ENCODE measurements at regions not wholly inside any gene's neighbourhood (a gene's known extent, or its start where the extent isn't known, plus 50 kb on each side); places are given as distances from the start of the nearest gene placed in this dataset.

- Histone ChIP-seq H3K4me1 (ENCODE audit: control insufficient read depth in 1 of 2, insufficient read depth in 2 of 2, low read length in 2 of 2) (peaks cover 3 to 4% of the 10 kb centered on the region in 2 experiments), H2AFZ (ENCODE audit: insufficient read depth, low read length, poor library complexity) (no peak overlapping the region), H4K8ac (ENCODE audit: low read depth, low read length) (no peak overlapping the region), H4K12ac (ENCODE audit: low read depth, low read length) (no peak overlapping the region), H3K79me2 (ENCODE audit: control insufficient read depth, insufficient read depth, low read length, poor library complexity) (no peaks in the 10 kb centered on the region), H4K91ac (ENCODE audit: low read depth, low read length) (no peak overlapping the region), H2BK12ac (ENCODE audit: low read length) (no peak overlapping the region), H3K14ac (ENCODE audit: low read length) (no peak overlapping the region), H3K27me3 (ENCODE audit: insufficient read depth, low read length) (no peaks in the 10 kb centered on the region), H3K4me3 (ENCODE audit: low read depth, low read length) (no peak overlapping the region), H2BK5ac (ENCODE audit: low read depth, low read length, poor library complexity) (no peak overlapping the region), H2BK120ac (ENCODE audit: insufficient read depth, low read length, poor library complexity) (no peak overlapping the region), H3K4me2 (ENCODE audit: low read length) (no peak overlapping the region), H3K9ac (ENCODE audit: low read length) (no peak overlapping the region), H3K23ac (ENCODE audit: low read length) (no peak overlapping the region), H2AK5ac (ENCODE audit: low read length) (no peak overlapping the region), H3K4ac (ENCODE audit: low read depth, low read length) (no peak overlapping the region), H3K9me3 (ENCODE audit: insufficient read depth, low read depth, low read length) (no peaks in the 10 kb centered on the region), H3K79me1 (ENCODE audit: low read length) (peaks cover 3% of the 10 kb centered on the region), H3K18ac (ENCODE audit: low read length) (no peak overlapping the region), H3K27ac (ENCODE audit: low read depth, low read length) (no peak overlapping the region), H3K36me3 (ENCODE audit: control insufficient read depth in 1 of 2, insufficient read depth in 2 of 2, low read length in 2 of 2) (no peaks in the 10 kb centered on the region)
- WGBS (ENCODE audit: extremely low coverage, insufficient coverage, insufficient read length), result no CpG with 5 or more reads among the region's 7 CpGs
- no peak for DNase-seq
Observed at GRCh38 chr11:95459291-95460042, 228.5 kb upstream of the SESN3 start.

GRCh38 chr11:95456714-95457491 is 225.9 kb upstream of the SESN3 start:
- Histone ChIP-seq H3K23ac (ENCODE audit: low read length) (no peak overlapping the region), H3K36me3 (ENCODE audit: control insufficient read depth in 1 of 2, insufficient read depth in 2 of 2, low read length in 2 of 2) (no peaks in the 10 kb centered on the region), H4K8ac (ENCODE audit: low read depth, low read length) (no peak overlapping the region), H4K12ac (ENCODE audit: low read depth, low read length) (no peak overlapping the region), H3K9ac (ENCODE audit: low read length) (no peak overlapping the region), H3K18ac (ENCODE audit: low read length) (no peak overlapping the region), H3K79me1 (ENCODE audit: low read length) (peaks cover 3% of the 10 kb centered on the region), H3K4ac (ENCODE audit: low read depth, low read length) (no peak overlapping the region), H3K79me2 (ENCODE audit: control insufficient read depth, insufficient read depth, low read length, poor library complexity) (no peaks in the 10 kb centered on the region), H3K14ac (ENCODE audit: low read length) (no peak overlapping the region), H3K9me3 (ENCODE audit: insufficient read depth, low read depth, low read length) (no peaks in the 10 kb centered on the region), H2BK12ac (ENCODE audit: low read length) (peak overlapping the region; percentile 42), H2BK5ac (ENCODE audit: low read depth, low read length, poor library complexity) (no peak overlapping the region), H3K27me3 (ENCODE audit: insufficient read depth, low read length) (no peaks in the 10 kb centered on the region), H2AK5ac (ENCODE audit: low read length) (no peak overlapping the region), H4K91ac (ENCODE audit: low read depth, low read length) (no peak overlapping the region), H2AFZ (ENCODE audit: insufficient read depth, low read length, poor library complexity) (no peak overlapping the region), H3K27ac (ENCODE audit: low read depth, low read length) (no peak overlapping the region), H3K4me2 (ENCODE audit: low read length) (no peak overlapping the region), H3K4me1 (ENCODE audit: control insufficient read depth in 1 of 2, insufficient read depth in 2 of 2, low read length in 2 of 2) (peaks cover 8 to 14% of the 10 kb centered on the region in 2 experiments), H2BK120ac (ENCODE audit: insufficient read depth, low read length, poor library complexity) (no peak overlapping the region), H3K4me3 (ENCODE audit: low read depth, low read length) (no peak overlapping the region)
- no CpG with 5 or more reads among the region's 7 CpGs for WGBS (ENCODE audit: extremely low coverage, insufficient coverage, insufficient read length)
- peak; percentile 76 to 84 for DNase-seq

- no peaks in the 10 kb centered on the region for H3K36me3 ChIP-seq (ENCODE audit: control insufficient read depth in 1 of 2, insufficient read depth in 2 of 2, low read length in 2 of 2)
- H2AK5ac ChIP-seq (ENCODE audit: low read length), result no peak overlapping the region
- no peaks in the 10 kb centered on the region for H3K27me3 ChIP-seq (ENCODE audit: insufficient read depth, low read length)
- no peaks in the 10 kb centered on the region for H3K9me3 ChIP-seq (ENCODE audit: insufficient read depth, low read depth, low read length)
- no peaks in the 10 kb centered on the region for H3K79me2 ChIP-seq (ENCODE audit: control insufficient read depth, insufficient read depth, low read length, poor library complexity)
- H3K4me1 ChIP-seq (ENCODE audit: control insufficient read depth in 1 of 2, insufficient read depth in 2 of 2, low read length in 2 of 2), result peaks cover 8 to 14% of the 10 kb centered on the region in 2 experiments
- DNase-seq, result no peak
- H2AFZ ChIP-seq (ENCODE audit: insufficient read depth, low read length, poor library complexity), result no peak overlapping the region
- no peak overlapping the region for H3K27ac ChIP-seq (ENCODE audit: low read depth, low read length)
- no peak overlapping the region for H4K8ac ChIP-seq (ENCODE audit: low read depth, low read length)
- no peak overlapping the region for H4K12ac ChIP-seq (ENCODE audit: low read depth, low read length)
- H3K79me1 ChIP-seq (ENCODE audit: low read length), result peaks cover 3% of the 10 kb centered on the region
- no peak overlapping the region for H3K9ac ChIP-seq (ENCODE audit: low read length)
- H2BK5ac ChIP-seq (ENCODE audit: low read depth, low read length, poor library complexity), result no peak overlapping the region
- no peak overlapping the region for H2BK12ac ChIP-seq (ENCODE audit: low read length)
- no CpG with 5 or more reads among the region's 6 CpGs for WGBS (ENCODE audit: extremely low coverage, insufficient coverage, insufficient read length)
- H4K91ac ChIP-seq (ENCODE audit: low read depth, low read length), result no peak overlapping the region
- no peak overlapping the region for H2BK120ac ChIP-seq (ENCODE audit: insufficient read depth, low read length, poor library complexity)
- H3K23ac ChIP-seq (ENCODE audit: low read length), result no peak overlapping the region
- no peak overlapping the region for H3K4me3 ChIP-seq (ENCODE audit: low read depth, low read length)
- H3K4ac ChIP-seq (ENCODE audit: low read depth, low read length), result no peak overlapping the region
- H3K14ac ChIP-seq (ENCODE audit: low read length), result no peak overlapping the region
- no peak overlapping the region for H3K4me2 ChIP-seq (ENCODE audit: low read length)
- no peak overlapping the region for H3K18ac ChIP-seq (ENCODE audit: low read length)
Observed at GRCh38 chr11:95455228-95455970, 224.4 kb upstream of the SESN3 start.

- H2BK12ac ChIP-seq (ENCODE audit: low read length), result no peak overlapping the region
- no peak overlapping the region for H2BK120ac ChIP-seq (ENCODE audit: insufficient read depth, low read length, poor library complexity)
- H3K9ac ChIP-seq (ENCODE audit: low read length), result no peak overlapping the region
- DNase-seq, result no peak
- H4K12ac ChIP-seq (ENCODE audit: low read depth, low read length), result no peak overlapping the region
- no peak overlapping the region for H3K18ac ChIP-seq (ENCODE audit: low read length)
- H3K9me3 ChIP-seq (ENCODE audit: insufficient read depth, low read depth, low read length), result no peaks in the 10 kb centered on the region
- peaks cover 8 to 15% of the 10 kb centered on the region in 2 experiments for H3K4me1 ChIP-seq (ENCODE audit: control insufficient read depth in 1 of 2, insufficient read depth in 2 of 2, low read length in 2 of 2)
- H2BK5ac ChIP-seq (ENCODE audit: low read depth, low read length, poor library complexity), result no peak overlapping the region
- H3K27me3 ChIP-seq (ENCODE audit: insufficient read depth, low read length), result no peaks in the 10 kb centered on the region
- no peak overlapping the region for H3K23ac ChIP-seq (ENCODE audit: low read length)
- peak overlapping the region; percentile 3 for H3K14ac ChIP-seq (ENCODE audit: low read length)
- H3K4me2 ChIP-seq (ENCODE audit: low read length), result no peak overlapping the region
- peaks cover 3% of the 10 kb centered on the region for H3K79me1 ChIP-seq (ENCODE audit: low read length)
- no peak overlapping the region for H2AK5ac ChIP-seq (ENCODE audit: low read length)
- peak overlapping the region; percentile 7 for H4K8ac ChIP-seq (ENCODE audit: low read depth, low read length)
- H3K36me3 ChIP-seq (ENCODE audit: control insufficient read depth in 1 of 2, insufficient read depth in 2 of 2, low read length in 2 of 2), result no peaks in the 10 kb centered on the region
- H3K27ac ChIP-seq (ENCODE audit: low read depth, low read length), result peak overlapping the region; percentile 13
- H3K79me2 ChIP-seq (ENCODE audit: control insufficient read depth, insufficient read depth, low read length, poor library complexity), result no peaks in the 10 kb centered on the region
- no peak overlapping the region for H2AFZ ChIP-seq (ENCODE audit: insufficient read depth, low read length, poor library complexity)
- H4K91ac ChIP-seq (ENCODE audit: low read depth, low read length), result peak overlapping the region; percentile 5
- WGBS (ENCODE audit: extremely low coverage, insufficient coverage, insufficient read length), result no CpG with 5 or more reads among the region's 7 CpGs
- H3K4me3 ChIP-seq (ENCODE audit: low read depth, low read length), result no peak overlapping the region
- H3K4ac ChIP-seq (ENCODE audit: low read depth, low read length), result no peak overlapping the region
Observed at GRCh38 chr11:95453616-95454171, 222.7 kb upstream of the SESN3 start.
